ENCODE measurements at regions not wholly inside any gene's neighbourhood (a gene's known extent, or its start where the extent isn't known, plus 50 kb on each side); places are given as distances from the start of the nearest gene placed in this dataset.

DNA sequence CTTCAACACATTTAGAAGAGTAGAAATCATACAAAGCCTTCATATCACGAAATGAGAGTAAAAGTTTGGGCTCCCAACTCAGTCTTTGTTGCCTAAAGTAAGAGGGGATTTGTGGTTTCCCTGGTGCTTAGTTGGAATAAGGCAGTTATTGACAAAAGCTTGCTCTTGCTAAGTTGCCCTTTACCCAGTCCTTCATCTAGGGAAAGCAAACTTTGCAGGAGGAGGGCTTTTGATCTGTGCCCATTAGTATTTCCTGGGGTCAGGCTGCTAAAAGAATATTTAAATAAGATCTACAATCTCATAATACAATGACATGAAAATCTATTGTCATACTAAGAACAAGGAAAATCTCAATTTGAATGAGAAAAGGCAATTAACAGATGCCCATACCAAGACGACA lies 84.1 kb upstream of the ACO1 start:
- intact Hi-C loops (cut with DNase I): no loop called here

DNA sequence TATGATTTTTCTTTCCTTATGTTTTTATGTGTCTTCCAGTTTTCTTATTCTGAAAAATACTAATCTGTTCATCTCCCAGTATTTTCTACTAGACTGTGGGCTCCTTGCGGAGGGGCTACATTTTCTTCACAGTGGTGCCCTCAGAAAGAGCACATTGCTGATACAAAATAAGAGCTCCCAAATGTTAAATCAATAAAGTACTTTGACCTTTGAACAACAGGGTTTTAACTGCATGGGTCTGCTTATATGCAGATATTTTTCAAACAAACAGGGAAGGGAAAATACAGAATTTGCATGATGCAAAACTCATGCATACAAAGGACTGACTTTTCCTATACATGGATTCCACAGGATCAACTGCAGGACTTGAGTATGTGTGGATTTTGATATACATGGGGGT lies 79.9 kb upstream of the ACO1 start:
- no peak for DNase-seq
- intact Hi-C loops (cut with DNase I): no loop called here

More for the DNA sequence above, 84.1 kb upstream of the ACO1 start:
- no peak for DNase-seq

DNA sequence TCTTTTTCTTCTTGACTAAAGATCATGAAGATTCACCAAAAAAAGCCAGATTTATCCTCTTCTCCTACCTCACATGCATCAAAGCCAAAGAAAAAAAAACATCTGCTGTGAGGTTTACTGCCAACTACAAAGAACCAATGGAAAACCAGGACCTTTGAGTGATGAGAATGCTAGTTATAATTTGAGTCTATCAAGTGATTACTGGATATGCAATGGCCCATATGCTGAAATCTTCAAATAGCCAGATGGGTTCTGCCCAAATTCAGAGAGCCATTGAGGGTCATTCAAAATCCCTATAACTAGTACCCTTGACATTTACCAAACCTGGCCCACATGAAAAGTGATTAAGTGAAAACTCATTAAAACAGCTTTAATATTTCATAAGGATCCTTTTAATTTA lies 78.4 kb upstream of the ACO1 start:
- no peak for DNase-seq
- intact Hi-C loops (cut with DNase I): no loop called here

DNA sequence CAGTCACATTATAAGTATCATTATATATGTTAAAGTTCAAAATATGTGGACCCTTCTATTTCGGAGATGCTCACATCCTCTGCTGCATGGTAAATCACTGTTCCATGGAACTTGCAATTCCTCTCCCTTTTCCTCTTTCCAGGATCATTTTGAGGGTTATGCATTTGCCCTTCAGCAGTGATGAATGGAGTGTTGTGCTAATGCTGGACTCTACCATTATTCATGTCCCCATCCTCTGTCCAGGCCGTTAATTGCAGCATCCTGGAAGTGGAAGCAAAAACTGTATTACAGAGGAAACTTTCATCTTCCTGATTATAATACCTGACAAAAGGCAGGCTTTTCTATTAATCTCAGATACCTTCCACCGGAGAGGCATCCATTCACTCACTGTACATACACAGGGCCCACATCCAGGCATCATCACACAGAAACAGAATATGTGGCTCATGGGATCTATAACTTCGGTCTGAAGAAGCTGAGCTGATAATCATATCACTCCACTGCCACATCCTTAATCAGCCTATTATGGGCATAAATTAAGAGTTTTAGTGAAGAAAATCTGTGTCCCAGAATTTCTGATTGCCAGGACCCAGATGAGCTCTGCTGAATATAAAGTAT lies 65.0 kb upstream of the ACO1 start:
- DNase-seq: no peak
- intact Hi-C loops (cut with DNase I): no loop called here

DNA sequence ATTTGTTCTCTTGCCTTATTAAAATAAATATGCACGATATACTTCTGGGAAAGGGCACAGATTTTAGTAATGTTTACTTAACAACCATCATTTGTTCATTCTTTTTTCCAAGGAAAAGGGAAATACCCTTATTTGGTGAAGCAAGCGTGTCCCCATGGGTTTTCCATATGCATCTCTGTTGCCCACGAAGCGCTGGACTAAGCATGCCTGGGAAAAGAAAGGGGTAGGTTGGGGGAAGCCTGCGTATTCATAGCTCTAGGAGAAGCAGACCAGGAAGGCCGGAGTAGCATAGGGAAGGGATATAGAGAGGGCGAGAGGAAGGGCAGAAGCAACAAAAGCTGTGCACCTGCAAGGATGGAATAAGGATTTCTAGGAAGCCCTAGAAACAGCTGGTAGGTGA lies 61.8 kb upstream of the ACO1 start:
- intact Hi-C loops (cut with DNase I): no loop called here
- no peak for DNase-seq

DNA sequence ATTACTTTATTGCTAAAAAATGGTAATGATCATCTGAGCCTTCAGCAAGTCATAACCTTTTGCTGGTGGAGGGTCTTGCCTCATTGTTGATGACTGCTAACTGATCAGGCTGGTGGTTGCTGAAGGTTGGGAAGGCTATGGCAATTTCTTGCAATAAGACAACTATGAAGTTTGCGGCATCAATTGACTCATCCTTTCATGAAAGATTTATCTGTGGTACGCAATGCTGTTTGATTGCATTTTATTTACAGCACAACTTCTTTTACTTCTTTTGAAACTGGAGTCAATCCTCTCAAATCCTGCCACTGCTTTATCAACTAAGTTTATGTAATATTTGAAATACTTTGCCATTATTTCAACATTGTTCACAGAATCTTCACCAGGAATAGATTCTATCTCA lies 58.3 kb upstream of the ACO1 start:
- intact Hi-C loops (cut with DNase I): no loop called here
- no peak for DNase-seq

DNA sequence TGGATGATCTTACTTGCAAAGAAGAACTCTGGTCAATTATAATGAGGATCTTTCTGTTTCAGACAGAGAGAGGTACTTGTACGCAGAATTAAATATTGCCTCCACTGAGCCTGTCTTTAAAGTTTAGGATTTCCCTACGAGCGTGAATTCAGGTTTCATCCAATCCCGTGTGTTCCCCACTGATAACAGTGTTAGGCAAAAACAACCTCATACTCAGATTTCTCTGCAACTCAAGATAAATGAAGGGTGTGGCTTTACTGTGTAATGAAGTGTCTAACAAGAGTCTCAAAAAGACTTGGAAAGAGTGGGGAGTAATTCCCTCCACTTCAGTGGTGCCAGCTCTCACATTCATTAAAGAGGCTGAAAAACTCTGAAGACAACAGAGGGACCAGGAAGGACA lies 53.2 kb upstream of the ACO1 start:
- intact Hi-C loops (cut with DNase I): no loop called here
- DNase-seq: no peak

DNA sequence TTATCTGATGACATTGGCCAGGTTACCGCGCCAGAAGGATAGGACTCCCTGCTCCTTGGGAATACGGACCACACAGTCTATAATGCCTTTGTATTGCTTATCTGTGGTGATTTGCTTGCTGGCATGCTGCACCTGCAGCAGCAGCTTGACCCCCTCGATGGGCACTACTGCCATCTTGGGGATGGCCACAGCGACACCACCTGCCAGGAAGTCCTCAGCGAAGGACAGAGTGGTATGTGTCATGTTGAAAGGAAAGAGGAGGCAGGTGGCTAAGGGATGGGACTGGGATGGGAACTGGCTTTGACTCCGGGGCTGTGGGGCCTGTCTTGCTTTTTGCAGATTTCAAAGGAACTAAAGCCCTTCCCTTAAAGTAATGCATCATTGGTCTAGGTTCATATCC lies 50.3 kb upstream of the ACO1 start:
- intact Hi-C loops (cut with DNase I): no loop called here
- DNase-seq: no peak
